ENCODE measurements at regions not wholly inside any gene's neighbourhood (a gene's known extent, or its start where the extent isn't known, plus 50 kb on each side); places are given as distances from the start of the nearest gene placed in this dataset.
"Not testable (repeated sequence)": the region's sequence is repeated elsewhere in the genome, so short reads cannot be mapped to it uniquely, and the experiment has no call there.

- DNase-seq, result no peak
These were observed 144.5 kb upstream of the SLC38A2 start for GRCh38 chr12:46516933-46517578.

GRCh38 chr12:46516238-46516932 is 143.8 kb upstream of the SLC38A2 start:
- no peak for DNase-seq

GRCh38 chr12:46515829-46516228 is 143.3 kb upstream of the SLC38A2 start:
- no peak for DNase-seq

- DNase-seq, result no peak
These were observed 142.3 kb upstream of the SLC38A2 start for GRCh38 chr12:46514886-46515285.

GRCh38 chr12:46510257-46510656 is 137.7 kb upstream of the SLC38A2 start:
- not testable (repeated sequence) for DNase-seq

GRCh38 chr12:46509135-46509534 is 136.6 kb upstream of the SLC38A2 start:
- DNase-seq, result no peak

- no peak for DNase-seq
These were observed 136.1 kb upstream of the SLC38A2 start for GRCh38 chr12:46508651-46509050.

GRCh38 chr12:46507766-46508165 is 135.2 kb upstream of the SLC38A2 start:
- no peak for DNase-seq

GRCh38 chr12:46506961-46507360 is 134.4 kb upstream of the SLC38A2 start:
- no peak for DNase-seq

GRCh38 chr12:46506198-46506597 is 133.6 kb upstream of the SLC38A2 start:
- DNase-seq, result no peak

- no peak for DNase-seq
These were observed 131.9 kb upstream of the SLC38A2 start for GRCh38 chr12:46504494-46504893.

- no peak for DNase-seq
These were observed 131.1 kb upstream of the SLC38A2 start for GRCh38 chr12:46503637-46504175.

GRCh38 chr12:46500673-46501072 is 128.1 kb upstream of the SLC38A2 start:
- no peak for DNase-seq

GRCh38 chr12:46499901-46500300 is 127.3 kb upstream of the SLC38A2 start:
- no peak for DNase-seq

GRCh38 chr12:46499226-46499625 is 126.7 kb upstream of the SLC38A2 start:
- no peak for DNase-seq

- no peak for DNase-seq
These were observed 125.2 kb upstream of the SLC38A2 start for GRCh38 chr12:46497739-46498138.

GRCh38 chr12:46494424-46494823 is 121.9 kb upstream of the SLC38A2 start:
- peak; percentile 83 for DNase-seq

- DNase-seq, result no peak
These were observed 121.2 kb upstream of the SLC38A2 start for GRCh38 chr12:46493834-46494181.

GRCh38 chr12:46493150-46493833 is 120.7 kb upstream of the SLC38A2 start:
- no peak for DNase-seq

- peak; percentile 96 for DNase-seq
These were observed 120.0 kb upstream of the SLC38A2 start for GRCh38 chr12:46492471-46493085.

GRCh38 chr12:46491548-46491947 is 119.0 kb upstream of the SLC38A2 start:
- no peak for DNase-seq

- DNase-seq, result peak; percentile 86
These were observed 118.1 kb upstream of the SLC38A2 start for GRCh38 chr12:46490635-46491034.

GRCh38 chr12:46489951-46490388 is 117.4 kb upstream of the SLC38A2 start:
- no peak for DNase-seq

Data from HCEC 1CT (cell line).